WTC11 (cell line): ENCODE measurements at regions not wholly inside any gene's neighbourhood (a gene's known extent, or its start where the extent isn't known, plus 50 kb on each side); places are given as distances from the start of the nearest gene placed in this dataset.

Source experiments
- ATAC-seq: fragments of 200-7000 bp; cut with Tn5 transposase; 2 replicates; pipeline ENCODE4 v1.10.0; 2021; ENCODE audit warnings: mild to moderate bottlenecking, moderate library complexity
- CTCF ChIA-PET: fragments of 300-600 bp; sonication (Branson Sonifier 250); formaldehyde crosslinking; loops from one replicate; lab custom pipeline; 2021; ENCODE audit warnings: antibody characterized with exemption; lab: Charles Lee
- POLR2A ChIA-PET: fragments of 350-600 bp; sonication (Branson Sonifier 250); formaldehyde crosslinking; loops from one replicate; lab custom pipeline; 2021; ENCODE audit warnings: antibody characterized with exemption; lab: Charles Lee
- DNase-seq: peaks from one replicate; pipeline ENCODE4 v3.0.0; 2021; ENCODE audit warnings: low spot score
- H3K27ac Mint-ChIP-seq: 2 replicates; pipeline ENCODE4 v1.8.0; 2021; ENCODE audit warnings: mixed read lengths
- H3K27me3 Mint-ChIP-seq: 2 replicates; pipeline ENCODE4 v1.8.0; 2021; ENCODE audit warnings: low read depth, mild to moderate bottlenecking, moderate library complexity, mixed read lengths
- H3K36me3 Mint-ChIP-seq: 2 replicates; pipeline ENCODE4 v1.8.0; 2021; ENCODE audit warnings: mixed read lengths
- H3K4me1 Mint-ChIP-seq: 2 replicates; pipeline ENCODE4 v1.8.0; 2022; ENCODE audit warnings: mixed read lengths
- H3K4me3 Mint-ChIP-seq: 2 replicates; pipeline ENCODE4 v1.8.0; 2021; ENCODE audit warnings: mild to moderate bottlenecking, moderate library complexity, mixed read lengths
- H3K9me3 Mint-ChIP-seq: 2 replicates; pipeline ENCODE4 v1.8.0; 2021; ENCODE audit warnings: mixed read lengths
- ATF3 ChIP-seq: sonication (generic); formaldehyde crosslinking; conservative IDR thresholded peaks from 2 replicates; pipeline ENCODE4 v1.8.1; 2022; ENCODE audit warnings: mild to moderate bottlenecking, missing genetic modification reagents
- CTCF ChIP-seq: fragments of 200-600 bp; IDR thresholded peaks from 2 replicates; pipeline ENCODE4 v1.8.0; 2022; ENCODE audit warnings: antibody characterized with exemption
- IRF2 ChIP-seq: sonication (generic); formaldehyde crosslinking; IDR thresholded peaks from 2 replicates; pipeline ENCODE4 v1.8.0; 2022; ENCODE audit warnings: low read depth, missing genetic modification reagents, borderline replicate concordance
- JUN ChIP-seq: sonication (generic); formaldehyde crosslinking; IDR thresholded peaks from 2 replicates; pipeline ENCODE4 v1.8.0; 2023; ENCODE audit warnings: mild to moderate bottlenecking, missing genetic modification reagents
- MAX ChIP-seq: sonication (generic); formaldehyde crosslinking; IDR thresholded peaks from 2 replicates; pipeline ENCODE4 v1.8.0; 2022; ENCODE audit warnings: mild to moderate bottlenecking, missing genetic modification reagents
- NR1H2 ChIP-seq: sonication (generic); formaldehyde crosslinking; IDR thresholded peaks from 2 replicates; pipeline ENCODE4 v1.9.0; 2021; ENCODE audit warnings: mild to moderate bottlenecking, moderate library complexity, missing genetic modification reagents
- PRDM15 ChIP-seq: sonication (generic); formaldehyde crosslinking; IDR thresholded peaks from 2 replicates; pipeline ENCODE4 v1.8.0; 2022; ENCODE audit warnings: missing genetic modification reagents
- SP1 ChIP-seq: sonication (generic); formaldehyde crosslinking; conservative IDR thresholded peaks from 2 replicates; pipeline ENCODE4 v1.8.1; 2022; ENCODE audit warnings: missing genetic modification reagents
- ZNF416 ChIP-seq: fragments of 250-450 bp; sonication (Bioruptor Pico); IDR thresholded peaks from 2 replicates; pipeline ENCODE4 v1.9.0; 2021; ENCODE audit warnings: mild to moderate bottlenecking, inconsistent platforms
- ZNF532 ChIP-seq: fragments of 250-450 bp; sonication (Bioruptor Pico); IDR thresholded peaks from 2 replicates; pipeline ENCODE4 v1.9.0; 2021; ENCODE audit warnings: mild to moderate bottlenecking, borderline replicate concordance
- ZNF671 ChIP-seq: fragments of 250-450 bp; sonication (Bioruptor Pico); IDR thresholded peaks from 2 replicates; pipeline ENCODE4 v1.8.0; 2021; ENCODE audit warnings: mild to moderate bottlenecking
- TF ChIP-seq, protein P1 (sequence below): sonication (generic); formaldehyde crosslinking; IDR thresholded peaks from 2 replicates; pipeline ENCODE4 v1.8.1; 2022; ENCODE audit warnings: low read depth, mild to moderate bottlenecking, moderate library complexity, missing genetic modification reagents, borderline replicate concordance
- TF ChIP-seq, protein P2 (sequence below): sonication (generic); formaldehyde crosslinking; IDR thresholded peaks from 2 replicates; pipeline ENCODE4 v1.8.0; 2023; ENCODE audit warnings: mild to moderate bottlenecking, missing genetic modification reagents
- TF ChIP-seq, protein P3 (sequence below): sonication (generic); formaldehyde crosslinking; IDR thresholded peaks from 2 replicates; pipeline ENCODE4 v1.8.0; 2022; ENCODE audit warnings: mild to moderate bottlenecking, missing genetic modification reagents

- H3K27ac Mint-ChIP-seq: peak overlapping the region; percentile 88
- TF ChIP-seq MAX (CRISPR knock-in tag): no peak
- no peak for TF ChIP-seq NR1H2 (CRISPR knock-in tag)
- TF ChIP-seq IRF2: no peak
- TF ChIP-seq, protein P1, sequence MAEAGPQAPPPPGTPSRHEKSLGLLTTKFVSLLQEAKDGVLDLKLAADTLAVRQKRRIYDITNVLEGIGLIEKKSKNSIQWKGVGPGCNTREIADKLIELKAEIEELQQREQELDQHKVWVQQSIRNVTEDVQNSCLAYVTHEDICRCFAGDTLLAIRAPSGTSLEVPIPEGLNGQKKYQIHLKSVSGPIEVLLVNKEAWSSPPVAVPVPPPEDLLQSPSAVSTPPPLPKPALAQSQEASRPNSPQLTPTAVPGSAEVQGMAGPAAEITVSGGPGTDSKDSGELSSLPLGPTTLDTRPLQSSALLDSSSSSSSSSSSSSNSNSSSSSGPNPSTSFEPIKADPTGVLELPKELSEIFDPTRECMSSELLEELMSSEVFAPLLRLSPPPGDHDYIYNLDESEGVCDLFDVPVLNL: no peak
- no peak for TF ChIP-seq CTCF
- TF ChIP-seq PRDM15: no peak
- TF ChIP-seq, protein P2, sequence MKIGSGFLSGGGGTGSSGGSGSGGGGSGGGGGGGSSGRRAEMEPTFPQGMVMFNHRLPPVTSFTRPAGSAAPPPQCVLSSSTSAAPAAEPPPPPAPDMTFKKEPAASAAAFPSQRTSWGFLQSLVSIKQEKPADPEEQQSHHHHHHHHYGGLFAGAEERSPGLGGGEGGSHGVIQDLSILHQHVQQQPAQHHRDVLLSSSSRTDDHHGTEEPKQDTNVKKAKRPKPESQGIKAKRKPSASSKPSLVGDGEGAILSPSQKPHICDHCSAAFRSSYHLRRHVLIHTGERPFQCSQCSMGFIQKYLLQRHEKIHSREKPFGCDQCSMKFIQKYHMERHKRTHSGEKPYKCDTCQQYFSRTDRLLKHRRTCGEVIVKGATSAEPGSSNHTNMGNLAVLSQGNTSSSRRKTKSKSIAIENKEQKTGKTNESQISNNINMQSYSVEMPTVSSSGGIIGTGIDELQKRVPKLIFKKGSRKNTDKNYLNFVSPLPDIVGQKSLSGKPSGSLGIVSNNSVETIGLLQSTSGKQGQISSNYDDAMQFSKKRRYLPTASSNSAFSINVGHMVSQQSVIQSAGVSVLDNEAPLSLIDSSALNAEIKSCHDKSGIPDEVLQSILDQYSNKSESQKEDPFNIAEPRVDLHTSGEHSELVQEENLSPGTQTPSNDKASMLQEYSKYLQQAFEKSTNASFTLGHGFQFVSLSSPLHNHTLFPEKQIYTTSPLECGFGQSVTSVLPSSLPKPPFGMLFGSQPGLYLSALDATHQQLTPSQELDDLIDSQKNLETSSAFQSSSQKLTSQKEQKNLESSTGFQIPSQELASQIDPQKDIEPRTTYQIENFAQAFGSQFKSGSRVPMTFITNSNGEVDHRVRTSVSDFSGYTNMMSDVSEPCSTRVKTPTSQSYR (CRISPR knock-in tag): no peak
- no peak for TF ChIP-seq ZNF671 (CRISPR knock-in tag)
- TF ChIP-seq SP1 (CRISPR knock-in tag): no peak
- no peak for TF ChIP-seq ZNF532
- TF ChIP-seq, protein P3, sequence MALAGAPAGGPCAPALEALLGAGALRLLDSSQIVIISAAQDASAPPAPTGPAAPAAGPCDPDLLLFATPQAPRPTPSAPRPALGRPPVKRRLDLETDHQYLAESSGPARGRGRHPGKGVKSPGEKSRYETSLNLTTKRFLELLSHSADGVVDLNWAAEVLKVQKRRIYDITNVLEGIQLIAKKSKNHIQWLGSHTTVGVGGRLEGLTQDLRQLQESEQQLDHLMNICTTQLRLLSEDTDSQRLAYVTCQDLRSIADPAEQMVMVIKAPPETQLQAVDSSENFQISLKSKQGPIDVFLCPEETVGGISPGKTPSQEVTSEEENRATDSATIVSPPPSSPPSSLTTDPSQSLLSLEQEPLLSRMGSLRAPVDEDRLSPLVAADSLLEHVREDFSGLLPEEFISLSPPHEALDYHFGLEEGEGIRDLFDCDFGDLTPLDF (CRISPR knock-in tag): no peak
- TF ChIP-seq JUN (CRISPR knock-in tag): no peak
- TF ChIP-seq ATF3 (CRISPR knock-in tag): no peak
- no peak for TF ChIP-seq ZNF416 (CRISPR knock-in tag)
- H3K27me3 Mint-ChIP-seq: peaks cover 38% of the 10 kb centered on the region
- no peak overlapping the region for H3K4me3 Mint-ChIP-seq
- DNase-seq: no peak
- ChIA-PET POLR2A (no interaction called here), CTCF (interaction anchor here (1.0 to 1.8 kb wide), 3 partner anchors 12 to 120 kb away, joined by 3 to 6 read pairs (median 4); no protein-coding TSS in a partner anchor)
- peak; percentile 4; the same call in 1 of the 2 replicates for ATAC-seq
- H3K4me1 Mint-ChIP-seq: peaks cover 64% of the 10 kb centered on the region
- peaks cover 7% of the 10 kb centered on the region; the same call in 1 of the 2 replicates for H3K9me3 Mint-ChIP-seq
- H3K36me3 Mint-ChIP-seq: peaks cover 4% of the 10 kb centered on the region; the same call in 1 of the 2 replicates
Measured at GRCh38 chr1:53398091-53398490, 61.1 kb upstream of the DMRTB1 start.
